Prostate gland (tissue), 2 donors: ENCODE measurements at regions not wholly inside any gene's neighbourhood (a gene's known extent, or its start where the extent isn't known, plus 50 kb on each side); places are given as distances from the start of the nearest gene placed in this dataset.

Experiments used
- DNase-seq: peaks from one replicate; pipeline ENCODE4 v3.0.0-alpha.2; 2019; ENCODE audit warnings: low spot score
- H3K27ac ChIP-seq, 2 donors: fragments of 200-600 bp; sonication (generic); 2 replicates each; pipeline ENCODE4 v1.5.1; 2017 to 2019
- H3K27me3 ChIP-seq: fragments of 200-600 bp; sonication (generic); replicated peaks from 2 replicates; pipeline ENCODE4 v1.5.1; 2019; ENCODE audit not compliant: insufficient read depth
- H3K36me3 ChIP-seq, 2 donors: fragments of 200-600 bp; sonication (generic); 1 replicate in 1 of 2; 2 replicates in 1 of 2; pipeline versions ENCODE4 v1.5.1 to v1.8.1; 2017 to 2019
- H3K4me1 ChIP-seq: fragments of 200-600 bp; sonication (generic); replicated peaks from 2 replicates; pipeline ENCODE4 v1.5.1; 2019
- H3K4me3 ChIP-seq, 2 donors: fragments of 200-600 bp; sonication (generic); 2 replicates each; pipeline ENCODE4 v1.5.1; 2017 to 2019
- H3K9me3 ChIP-seq: fragments of 200-600 bp; sonication (generic); 2 replicates; pipeline ENCODE4 v1.5.1; 2017
- CTCF ChIP-seq, 4 experiments: fragments of 200-600 bp in 2 of 4; fragments of 450-650 bp in 2 of 4; sonication (generic) in 2 of 4; IDR thresholded peaks; 1 replicate in 3 of 4; 2 replicates in 1 of 4; pipeline ENCODE4 v1.5.1; 2016 to 2019; ENCODE audit warnings: antibody characterized with exemption in 4 of 4, mild to moderate bottlenecking in 2 of 4, moderate library complexity in 2 of 4
- POLR2A ChIP-seq: fragments of 450-650 bp; IDR thresholded peaks from one replicate; pipeline ENCODE4 v1.6.1; 2016; ENCODE audit warnings: antibody characterized with exemption, mild to moderate bottlenecking
- POLR2AphosphoS5 ChIP-seq: sonication (generic); formaldehyde crosslinking; IDR thresholded peaks from one replicate; pipeline ENCODE4 v1.6.1; 2017; ENCODE audit warnings: antibody characterized with exemption
- WGBS: methylation state at CpG from one replicate; pipeline ENCODE4 v1.1.5; 2018; 5-methylcytosine and 5-hydroxymethylcytosine counted together
- intact Hi-C: fragments of 100-400 bp; cut with DNase I; formaldehyde crosslinking; loops from one replicate; pipeline ENCODE4 v1.14.2; 2022

- no peak for TF ChIP-seq POLR2AphosphoS5
- TF ChIP-seq POLR2A: no peak
- no peak for TF ChIP-seq CTCF (IDR thresholded peaks at IDR 0.05)
- intact Hi-C loops: no loop called here
These were observed 160.8 kb upstream of the ST8SIA2 start for GRCh38 chr15:92232876-92233275.

DNA sequence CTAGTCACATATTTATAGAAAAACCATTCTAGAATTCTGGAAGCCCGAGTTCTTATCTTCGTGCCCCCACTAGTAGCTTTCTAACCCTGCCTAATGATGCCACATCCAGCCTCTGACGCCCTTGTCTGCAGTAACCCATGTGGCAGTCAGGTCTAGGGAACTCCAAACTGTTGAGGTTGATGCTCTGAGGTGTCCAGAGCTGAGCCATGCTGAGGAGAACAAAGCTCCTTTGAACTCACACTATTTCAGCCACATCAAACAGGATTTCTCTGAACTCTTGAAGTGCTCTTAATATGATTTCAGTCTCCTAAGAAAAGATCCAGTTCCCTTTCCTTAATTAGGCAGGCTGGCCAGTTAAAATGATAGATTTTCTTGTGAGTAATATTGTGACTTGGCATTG is 150.5 kb upstream of the ST8SIA2 start:
- Histone ChIP-seq H3K4me1 (no peaks in the 10 kb centered on the region), H3K27ac (no peak overlapping the region), H3K4me3 (no peak overlapping the region), H3K9me3 (no peaks in the 10 kb centered on the region), H3K36me3 (no peaks in the 10 kb centered on the region), H3K27me3 (no peaks in the 10 kb centered on the region)
- TF ChIP-seq POLR2AphosphoS5: no peak
- WGBS: 74% methylated on average over 3 of the region's 3 CpGs
- intact Hi-C loops: no loop called here
- no peak for DNase-seq

More at GRCh38 chr15:92232876-92233275, 160.8 kb upstream of the ST8SIA2 start:
- no peaks in the 10 kb centered on the region for H3K36me3 ChIP-seq
- DNase-seq: no peak
- WGBS: 93% methylated on average over 1 of the region's 1 CpG
- no peak overlapping the region for H3K4me3 ChIP-seq
- H3K27me3 ChIP-seq: no peaks in the 10 kb centered on the region
- H3K4me1 ChIP-seq: no peaks in the 10 kb centered on the region
- no peaks in the 10 kb centered on the region for H3K9me3 ChIP-seq
- H3K27ac ChIP-seq: no peak overlapping the region

DNA sequence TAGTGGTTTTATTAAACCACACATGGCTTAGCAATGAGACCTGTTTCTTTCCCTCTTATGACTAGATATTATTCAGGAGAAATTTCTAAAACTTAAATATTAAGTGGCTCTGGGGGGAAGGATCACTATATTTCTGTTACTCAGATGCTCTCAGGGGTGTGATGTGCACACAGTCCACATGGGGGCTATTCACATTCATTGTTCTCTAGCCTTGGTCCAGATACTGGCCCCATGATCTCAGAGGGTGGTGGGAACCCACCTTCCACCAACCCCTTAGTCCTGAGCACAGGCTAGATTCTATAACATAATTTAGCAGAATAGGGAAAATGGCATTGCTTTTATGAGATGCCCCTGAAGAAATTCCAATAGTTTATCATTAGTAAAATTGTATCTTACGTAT is 149.0 kb upstream of the ST8SIA2 start:
- Histone ChIP-seq H3K27me3 (no peaks in the 10 kb centered on the region), H3K27ac (no peak overlapping the region), H3K9me3 (no peaks in the 10 kb centered on the region), H3K4me1 (no peaks in the 10 kb centered on the region), H3K36me3 (no peaks in the 10 kb centered on the region), H3K4me3 (no peak overlapping the region)
- intact Hi-C loops: no loop called here
- WGBS: 44% methylated on average over 1 of the region's 1 CpG
- no peak for DNase-seq
- TF ChIP-seq POLR2A: no peak
- no peak for TF ChIP-seq POLR2AphosphoS5
- TF ChIP-seq CTCF (IDR thresholded peaks at IDR 0.05): no peak

GRCh38 chr15:92247649-92248242 is 145.9 kb upstream of the ST8SIA2 start:
- no peak overlapping the region for H3K27ac ChIP-seq
- no peak for DNase-seq
- no peaks in the 10 kb centered on the region for H3K27me3 ChIP-seq
- no peaks in the 10 kb centered on the region for H3K9me3 ChIP-seq
- intact Hi-C loops: no loop called here
- H3K36me3 ChIP-seq: no peaks in the 10 kb centered on the region
- WGBS: 60% methylated on average over 7 of the region's 7 CpGs
- no peaks in the 10 kb centered on the region for H3K4me1 ChIP-seq
- H3K4me3 ChIP-seq: no peak overlapping the region
- no peak for TF ChIP-seq POLR2AphosphoS5
- no peak for TF ChIP-seq POLR2A
- no peak for TF ChIP-seq CTCF (IDR thresholded peaks at IDR 0.05)

DNA sequence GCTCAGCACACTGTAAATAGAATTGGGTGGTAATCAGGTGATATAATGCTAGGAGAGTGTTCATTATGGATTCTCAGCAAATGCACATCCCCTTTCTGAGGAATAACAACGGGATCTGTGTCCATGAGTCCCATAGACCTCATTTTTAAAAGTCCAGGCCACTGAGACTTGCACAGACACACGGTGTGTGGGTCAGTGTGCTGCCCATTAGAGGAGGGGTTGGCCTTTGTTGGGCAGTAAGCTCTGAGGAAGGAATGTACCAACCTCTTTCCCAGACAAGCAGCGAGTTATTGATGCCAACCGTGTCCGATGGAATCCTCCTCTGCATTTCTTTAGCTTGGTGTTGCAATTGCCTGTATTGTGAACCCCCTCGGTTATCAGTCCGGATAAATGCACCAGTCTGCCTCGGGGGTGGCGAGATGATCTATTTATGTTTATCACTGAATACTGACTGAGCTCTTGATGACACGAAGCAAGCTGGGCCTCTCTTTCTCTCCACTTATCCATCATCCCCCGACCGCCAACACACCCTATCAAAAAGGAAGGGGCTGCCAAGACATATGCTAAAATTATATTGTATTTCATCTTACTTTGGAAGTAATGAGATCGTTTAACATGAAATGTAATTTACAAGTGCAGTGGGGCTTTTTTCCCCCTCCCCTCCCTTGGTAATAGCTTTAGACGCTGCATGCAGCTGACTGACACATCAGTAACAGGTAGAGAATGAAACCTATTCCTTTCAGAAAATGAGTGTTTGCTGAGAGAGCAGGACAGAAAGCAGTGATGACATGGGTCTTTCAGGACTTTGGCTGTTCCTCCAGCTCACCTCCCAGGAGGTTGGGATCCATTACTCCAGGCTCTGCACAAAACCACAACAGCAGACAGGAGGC is 126.6 kb upstream of the ST8SIA2 start:
- 72% methylated on average over 14 of the region's 14 CpGs for WGBS
- Histone ChIP-seq H3K36me3 (no peaks in the 10 kb centered on the region), H3K9me3 (no peaks in the 10 kb centered on the region), H3K4me1 (no peaks in the 10 kb centered on the region), H3K27me3 (no peaks in the 10 kb centered on the region), H3K4me3 (no peak overlapping the region), H3K27ac (no peak overlapping the region)
- TF ChIP-seq CTCF (IDR thresholded peaks at IDR 0.05) (no peak), POLR2A (no peak), POLR2AphosphoS5 (no peak)
- no peak for DNase-seq
- intact Hi-C loops: no loop called here
